Fibroblast of lung (primary cell): ENCODE measurements at regions not wholly inside any gene's neighbourhood (a gene's known extent, or its start where the extent isn't known, plus 50 kb on each side); places are given as distances from the start of the nearest gene placed in this dataset.

Experiments used
- EZH2 ChIP-seq: IDR thresholded peaks from 2 replicates; pipeline ENCODE4 v1.5.1; 2012; ENCODE audit warnings: low read length, control low read depth, mild to moderate bottlenecking; ENCODE audit errors: missing control alignments
- TF ChIP-seq, protein P1 (sequence below), 2 donors: IDR thresholded peaks in 1 of 2; conservative IDR thresholded peaks in 1 of 2; 1 replicate in 1 of 2; 2 replicates in 1 of 2; pipeline ENCODE4 v1.5.1; 2011 to 2012; ENCODE audit warnings: low read length in 2 of 2, control low read depth in 1 of 2, inconsistent platforms in 1 of 2, low read depth in 1 of 2, mild to moderate bottlenecking in 1 of 2

DNA sequence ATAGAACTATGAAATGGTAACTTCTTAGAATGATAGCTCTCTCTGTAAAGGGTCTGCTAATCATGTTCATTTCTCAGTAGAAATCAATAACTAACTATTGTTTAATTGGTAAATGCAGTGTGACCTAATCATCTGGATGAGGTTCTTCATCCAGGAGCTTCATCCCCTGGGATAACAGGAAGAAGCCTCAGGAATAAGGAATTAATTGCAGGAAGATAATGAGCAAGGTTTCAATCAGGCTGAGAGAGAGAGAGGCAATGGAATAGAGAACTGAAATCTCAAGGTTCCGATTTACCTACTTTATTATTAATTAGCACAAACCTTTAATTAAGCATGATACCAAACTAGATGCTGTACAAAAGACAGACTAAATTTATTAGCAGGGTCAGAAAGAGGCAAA is 499.7 kb downstream of the MAT2B start:
- TF ChIP-seq, protein P1, sequence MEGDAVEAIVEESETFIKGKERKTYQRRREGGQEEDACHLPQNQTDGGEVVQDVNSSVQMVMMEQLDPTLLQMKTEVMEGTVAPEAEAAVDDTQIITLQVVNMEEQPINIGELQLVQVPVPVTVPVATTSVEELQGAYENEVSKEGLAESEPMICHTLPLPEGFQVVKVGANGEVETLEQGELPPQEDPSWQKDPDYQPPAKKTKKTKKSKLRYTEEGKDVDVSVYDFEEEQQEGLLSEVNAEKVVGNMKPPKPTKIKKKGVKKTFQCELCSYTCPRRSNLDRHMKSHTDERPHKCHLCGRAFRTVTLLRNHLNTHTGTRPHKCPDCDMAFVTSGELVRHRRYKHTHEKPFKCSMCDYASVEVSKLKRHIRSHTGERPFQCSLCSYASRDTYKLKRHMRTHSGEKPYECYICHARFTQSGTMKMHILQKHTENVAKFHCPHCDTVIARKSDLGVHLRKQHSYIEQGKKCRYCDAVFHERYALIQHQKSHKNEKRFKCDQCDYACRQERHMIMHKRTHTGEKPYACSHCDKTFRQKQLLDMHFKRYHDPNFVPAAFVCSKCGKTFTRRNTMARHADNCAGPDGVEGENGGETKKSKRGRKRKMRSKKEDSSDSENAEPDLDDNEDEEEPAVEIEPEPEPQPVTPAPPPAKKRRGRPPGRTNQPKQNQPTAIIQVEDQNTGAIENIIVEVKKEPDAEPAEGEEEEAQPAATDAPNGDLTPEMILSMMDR (conservative IDR thresholded peaks at IDR 0.05 in 1 of 2, IDR thresholded peaks at IDR 0.05 in 1 of 2; ENCODE audit: low read depth in 1 of 2, low read length in 2 of 2): no peak
- TF ChIP-seq EZH2: no peak
